ENCODE measurements at regions not wholly inside any gene's neighbourhood (a gene's known extent, or its start where the extent isn't known, plus 50 kb on each side); places are given as distances from the start of the nearest gene placed in this dataset.

DNA sequence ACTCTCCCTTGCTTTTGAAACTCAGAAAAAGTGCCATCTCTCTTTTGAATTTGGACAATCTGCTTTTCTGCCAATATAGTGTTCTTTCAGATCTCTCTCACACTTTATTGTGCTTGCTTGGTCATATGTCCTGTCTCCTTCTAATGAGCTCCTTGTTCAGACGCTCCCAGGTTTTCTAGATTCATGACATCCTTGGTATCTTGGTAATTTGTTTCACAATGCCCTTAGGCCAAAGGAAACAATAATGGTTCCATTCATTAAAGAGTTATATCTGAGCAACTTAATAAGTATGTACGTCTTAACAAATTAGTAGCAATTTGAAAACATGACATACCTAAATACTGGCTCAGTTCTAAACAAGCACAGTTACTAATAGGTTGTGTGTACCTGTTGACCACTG, 293.4 kb upstream of the SPTLC3 start:
- no peak for TF ChIP-seq POLR2A (IDR thresholded peaks at IDR 0.05)
- TF ChIP-seq, protein P1, sequence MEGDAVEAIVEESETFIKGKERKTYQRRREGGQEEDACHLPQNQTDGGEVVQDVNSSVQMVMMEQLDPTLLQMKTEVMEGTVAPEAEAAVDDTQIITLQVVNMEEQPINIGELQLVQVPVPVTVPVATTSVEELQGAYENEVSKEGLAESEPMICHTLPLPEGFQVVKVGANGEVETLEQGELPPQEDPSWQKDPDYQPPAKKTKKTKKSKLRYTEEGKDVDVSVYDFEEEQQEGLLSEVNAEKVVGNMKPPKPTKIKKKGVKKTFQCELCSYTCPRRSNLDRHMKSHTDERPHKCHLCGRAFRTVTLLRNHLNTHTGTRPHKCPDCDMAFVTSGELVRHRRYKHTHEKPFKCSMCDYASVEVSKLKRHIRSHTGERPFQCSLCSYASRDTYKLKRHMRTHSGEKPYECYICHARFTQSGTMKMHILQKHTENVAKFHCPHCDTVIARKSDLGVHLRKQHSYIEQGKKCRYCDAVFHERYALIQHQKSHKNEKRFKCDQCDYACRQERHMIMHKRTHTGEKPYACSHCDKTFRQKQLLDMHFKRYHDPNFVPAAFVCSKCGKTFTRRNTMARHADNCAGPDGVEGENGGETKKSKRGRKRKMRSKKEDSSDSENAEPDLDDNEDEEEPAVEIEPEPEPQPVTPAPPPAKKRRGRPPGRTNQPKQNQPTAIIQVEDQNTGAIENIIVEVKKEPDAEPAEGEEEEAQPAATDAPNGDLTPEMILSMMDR (IDR thresholded peaks at IDR 0.05), result no peak
